A673 (cell line): ENCODE measurements at regions not wholly inside any gene's neighbourhood (a gene's known extent, or its start where the extent isn't known, plus 50 kb on each side); places are given as distances from the start of the nearest gene placed in this dataset.

Source experiments
- EZH2 ChIP-seq: fragments of 200-600 bp; sonication (generic); IDR thresholded peaks from 2 replicates; pipeline ENCODE4 v1.6.1; 2017; ENCODE audit warnings: borderline replicate concordance, low read depth, mild to moderate bottlenecking, mixed read lengths, antibody characterized with exemption, low read length; ENCODE audit not compliant: poor library complexity, severe bottlenecking
- TF ChIP-seq, protein P1 (sequence below): fragments of 300-800, 200-600 bp; sonication (generic); conservative IDR thresholded peaks from 2 replicates; pipeline ENCODE4 v1.5.1; 2017; ENCODE audit warnings: low read depth, mild to moderate bottlenecking, antibody characterized with exemption, low read length, moderate library complexity, mixed read lengths

DNA sequence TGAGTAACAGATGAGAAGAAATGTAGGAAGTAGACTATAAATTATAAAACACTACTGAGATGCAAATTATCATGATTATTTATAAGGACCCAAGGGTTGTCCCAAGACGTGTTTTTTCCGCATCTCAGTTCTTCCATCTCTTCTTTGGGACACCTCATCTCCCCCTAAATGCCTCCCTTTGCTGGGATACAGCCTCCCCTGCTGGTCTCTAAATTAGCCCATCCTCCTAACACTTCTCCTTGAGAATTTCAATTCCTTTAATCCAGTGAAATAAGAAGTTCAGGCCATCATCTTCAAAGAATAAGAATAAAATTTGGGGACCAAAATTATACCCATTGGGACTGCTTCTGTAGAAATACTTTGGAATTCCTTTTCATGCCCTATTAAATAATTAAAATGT lies 667.0 kb downstream of the BCL11B start:
- no peak for TF ChIP-seq EZH2
- TF ChIP-seq, protein P1, sequence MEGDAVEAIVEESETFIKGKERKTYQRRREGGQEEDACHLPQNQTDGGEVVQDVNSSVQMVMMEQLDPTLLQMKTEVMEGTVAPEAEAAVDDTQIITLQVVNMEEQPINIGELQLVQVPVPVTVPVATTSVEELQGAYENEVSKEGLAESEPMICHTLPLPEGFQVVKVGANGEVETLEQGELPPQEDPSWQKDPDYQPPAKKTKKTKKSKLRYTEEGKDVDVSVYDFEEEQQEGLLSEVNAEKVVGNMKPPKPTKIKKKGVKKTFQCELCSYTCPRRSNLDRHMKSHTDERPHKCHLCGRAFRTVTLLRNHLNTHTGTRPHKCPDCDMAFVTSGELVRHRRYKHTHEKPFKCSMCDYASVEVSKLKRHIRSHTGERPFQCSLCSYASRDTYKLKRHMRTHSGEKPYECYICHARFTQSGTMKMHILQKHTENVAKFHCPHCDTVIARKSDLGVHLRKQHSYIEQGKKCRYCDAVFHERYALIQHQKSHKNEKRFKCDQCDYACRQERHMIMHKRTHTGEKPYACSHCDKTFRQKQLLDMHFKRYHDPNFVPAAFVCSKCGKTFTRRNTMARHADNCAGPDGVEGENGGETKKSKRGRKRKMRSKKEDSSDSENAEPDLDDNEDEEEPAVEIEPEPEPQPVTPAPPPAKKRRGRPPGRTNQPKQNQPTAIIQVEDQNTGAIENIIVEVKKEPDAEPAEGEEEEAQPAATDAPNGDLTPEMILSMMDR = no peak
